Neural progenitor cell (in vitro differentiated cells): ENCODE measurements at regions not wholly inside any gene's neighbourhood (a gene's known extent, or its start where the extent isn't known, plus 50 kb on each side); places are given as distances from the start of the nearest gene placed in this dataset.

Source experiments
- DNase-seq: peaks from one replicate; pipeline ENCODE4 v3.0.0-alpha.2; 2016; ENCODE audit warnings: low spot score
- H2AFZ ChIP-seq: fragments of 200-600 bp; sonication (generic); replicated peaks from 2 replicates; pipeline ENCODE4 v1.6.1; 2016; ENCODE audit warnings: antibody characterized with exemption
- H3F3A ChIP-seq: fragments of 200-600 bp; sonication (generic); 2 replicates; pipeline ENCODE4 v1.6.1; 2016; ENCODE audit warnings: antibody characterized with exemption, low read depth
- H3K27ac ChIP-seq: fragments of 200-600 bp; sonication (generic); 2 replicates; pipeline ENCODE4 v1.5.1; 2016; ENCODE audit warnings: mild to moderate bottlenecking
- H3K27me3 ChIP-seq: fragments of 200-600 bp; sonication (generic); 2 replicates; pipeline ENCODE4 v1.6.1; 2016; ENCODE audit warnings: mild to moderate bottlenecking, moderate library complexity
- H3K36me3 ChIP-seq: fragments of 200-600 bp; sonication (generic); 2 replicates; pipeline ENCODE4 v1.5.1; 2016
- H3K4me1 ChIP-seq: fragments of 200-600 bp; sonication (generic); 2 replicates; pipeline ENCODE4 v1.6.1; 2016; ENCODE audit warnings: mixed run types
- H3K4me2 ChIP-seq: fragments of 200-600 bp; sonication (generic); 2 replicates; pipeline ENCODE4 v1.6.1; 2016
- H3K4me3 ChIP-seq: fragments of 200-600 bp; sonication (generic); 2 replicates; pipeline ENCODE4 v1.5.1; 2016
- H3K79me2 ChIP-seq: fragments of 200-600 bp; sonication (generic); 2 replicates; pipeline ENCODE4 v1.6.1; 2016; ENCODE audit warnings: low read depth
- H3K9ac ChIP-seq: fragments of 200-600 bp; sonication (generic); 2 replicates; pipeline ENCODE4 v1.6.1; 2016
- H3K9me3 ChIP-seq: fragments of 200-600 bp; sonication (generic); 2 replicates; pipeline ENCODE4 v1.5.1; 2016; ENCODE audit warnings: low read depth
- H4K20me1 ChIP-seq: fragments of 200-600 bp; sonication (generic); 2 replicates; pipeline ENCODE4 v1.6.1; 2016; ENCODE audit warnings: low read depth
- H3K27ac Mint-ChIP-seq: 3 replicates; pipeline ENCODE4 v1.8.0; 2021; ENCODE audit warnings: mixed read lengths
- H3K27me3 Mint-ChIP-seq: 2 replicates; pipeline ENCODE4 v1.8.0; 2022; ENCODE audit warnings: low read depth, mild to moderate bottlenecking, inconsistent platforms, moderate library complexity, mixed read lengths; ENCODE audit not compliant: insufficient read depth
- H3K36me3 Mint-ChIP-seq: 3 replicates; pipeline ENCODE4 v1.8.0; 2021; ENCODE audit warnings: mixed read lengths
- H3K4me1 Mint-ChIP-seq: 3 replicates; pipeline ENCODE4 v1.8.0; 2021; ENCODE audit warnings: mixed read lengths
- H3K4me3 Mint-ChIP-seq: 3 replicates; pipeline ENCODE4 v1.8.0; 2021; ENCODE audit warnings: mild to moderate bottlenecking, moderate library complexity, mixed read lengths
- H3K9me3 Mint-ChIP-seq: 3 replicates; pipeline ENCODE4 v1.8.0; 2020; ENCODE audit warnings: mixed read lengths
- EZH2 ChIP-seq: fragments of 200-600 bp; sonication (generic); IDR thresholded peaks from 2 replicates; pipeline ENCODE4 v1.6.1; 2017; ENCODE audit warnings: antibody characterized with exemption, mild to moderate bottlenecking, moderate library complexity
- EZH2phosphoT487 ChIP-seq: fragments of 200-600 bp; sonication (generic); IDR thresholded peaks from 2 replicates; pipeline ENCODE4 v1.6.1; 2017; ENCODE audit warnings: antibody characterized with exemption
- TF ChIP-seq, protein P1 (sequence below): fragments of 200-600 bp; sonication (generic); IDR thresholded peaks from 2 replicates; pipeline ENCODE4 v1.5.1; 2017; ENCODE audit warnings: antibody characterized with exemption, mild to moderate bottlenecking

DNA sequence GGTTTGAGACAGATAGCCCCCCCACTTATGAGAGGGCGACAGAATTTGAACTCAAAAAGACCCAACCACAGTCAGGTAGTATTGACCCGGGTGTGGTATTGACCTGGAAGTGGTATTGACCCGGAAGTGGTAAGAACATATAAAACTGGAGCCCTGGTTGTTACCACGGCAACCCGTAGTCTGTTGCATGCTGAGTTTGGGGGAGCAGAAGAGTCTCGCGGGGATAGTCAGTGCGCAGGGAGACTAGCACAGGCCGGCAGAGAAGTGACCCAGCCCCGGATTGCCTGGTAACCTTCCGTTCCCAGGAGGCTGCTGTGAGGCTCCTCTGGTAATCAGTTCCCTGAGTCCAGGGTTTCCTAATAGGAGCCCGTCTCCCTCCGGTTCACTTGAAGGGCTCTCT lies 96.2 kb downstream of the SNX5 start:
- Mint-ChIP-seq H3K4me3 (no peak overlapping the region), H3K27ac (no peak overlapping the region), H3K9me3 (no peaks in the 10 kb centered on the region), H3K27me3 (peaks cover 3% of the 10 kb centered on the region), H3K4me1 (peaks cover 41% of the 10 kb centered on the region), H3K36me3 (no peaks in the 10 kb centered on the region)
- Histone ChIP-seq H3F3A (peaks cover 5% of the 10 kb centered on the region), H3K4me3 (no peak overlapping the region), H3K27me3 (no peaks in the 10 kb centered on the region), H3K27ac (no peak overlapping the region), H2AFZ (no peak overlapping the region), H3K9me3 (no peaks in the 10 kb centered on the region), H3K79me2 (no peaks in the 10 kb centered on the region), H4K20me1 (no peaks in the 10 kb centered on the region), H3K4me1 (peaks cover 12% of the 10 kb centered on the region), H3K4me2 (no peak overlapping the region), H3K36me3 (no peaks in the 10 kb centered on the region), H3K9ac (no peak overlapping the region)
- DNase-seq: no peak
- TF ChIP-seq EZH2: no peak
- TF ChIP-seq, protein P1, sequence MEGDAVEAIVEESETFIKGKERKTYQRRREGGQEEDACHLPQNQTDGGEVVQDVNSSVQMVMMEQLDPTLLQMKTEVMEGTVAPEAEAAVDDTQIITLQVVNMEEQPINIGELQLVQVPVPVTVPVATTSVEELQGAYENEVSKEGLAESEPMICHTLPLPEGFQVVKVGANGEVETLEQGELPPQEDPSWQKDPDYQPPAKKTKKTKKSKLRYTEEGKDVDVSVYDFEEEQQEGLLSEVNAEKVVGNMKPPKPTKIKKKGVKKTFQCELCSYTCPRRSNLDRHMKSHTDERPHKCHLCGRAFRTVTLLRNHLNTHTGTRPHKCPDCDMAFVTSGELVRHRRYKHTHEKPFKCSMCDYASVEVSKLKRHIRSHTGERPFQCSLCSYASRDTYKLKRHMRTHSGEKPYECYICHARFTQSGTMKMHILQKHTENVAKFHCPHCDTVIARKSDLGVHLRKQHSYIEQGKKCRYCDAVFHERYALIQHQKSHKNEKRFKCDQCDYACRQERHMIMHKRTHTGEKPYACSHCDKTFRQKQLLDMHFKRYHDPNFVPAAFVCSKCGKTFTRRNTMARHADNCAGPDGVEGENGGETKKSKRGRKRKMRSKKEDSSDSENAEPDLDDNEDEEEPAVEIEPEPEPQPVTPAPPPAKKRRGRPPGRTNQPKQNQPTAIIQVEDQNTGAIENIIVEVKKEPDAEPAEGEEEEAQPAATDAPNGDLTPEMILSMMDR: no peak
- no peak for TF ChIP-seq EZH2phosphoT487

DNA sequence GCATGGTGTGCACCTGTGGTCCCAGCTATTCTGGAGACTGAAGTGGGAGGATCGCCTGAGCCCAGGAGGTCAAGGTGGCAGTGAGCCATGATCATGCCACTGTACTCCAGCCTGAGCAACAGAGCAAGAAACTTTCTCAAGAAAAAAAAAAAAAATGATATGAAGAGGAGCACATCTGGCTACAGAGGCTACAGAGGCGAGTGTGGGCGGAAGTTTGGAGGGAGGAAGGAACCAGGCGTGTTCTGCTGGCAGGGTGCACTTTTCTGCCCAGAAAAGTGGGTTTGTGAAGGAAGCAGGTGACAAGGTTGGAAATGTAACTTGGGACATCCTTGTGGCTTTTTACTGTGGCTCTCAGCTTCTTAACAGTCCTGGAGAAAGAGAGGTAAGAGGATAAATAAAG lies 96.7 kb downstream of the SNX5 start:
- H3K4me3 ChIP-seq: no peak overlapping the region
- peaks cover 12% of the 10 kb centered on the region for H3K4me1 ChIP-seq
- no peak overlapping the region for H3K27ac ChIP-seq
- H3F3A ChIP-seq: peaks cover 5% of the 10 kb centered on the region
- H3K9me3 ChIP-seq: no peaks in the 10 kb centered on the region
- Mint-ChIP-seq H3K27me3 (peaks cover 3% of the 10 kb centered on the region), H3K4me3 (no peak overlapping the region), H3K4me1 (peaks cover 44% of the 10 kb centered on the region), H3K36me3 (no peaks in the 10 kb centered on the region), H3K9me3 (no peaks in the 10 kb centered on the region), H3K27ac (no peak overlapping the region)
- H3K9ac ChIP-seq: no peak overlapping the region
- H4K20me1 ChIP-seq: no peaks in the 10 kb centered on the region
- no peak for TF ChIP-seq EZH2
- TF ChIP-seq, protein P1: no peak
- TF ChIP-seq EZH2phosphoT487: no peak
- no peak overlapping the region for H3K4me2 ChIP-seq
- no peaks in the 10 kb centered on the region for H3K36me3 ChIP-seq
- no peak overlapping the region for H2AFZ ChIP-seq
- DNase-seq: no peak
- no peaks in the 10 kb centered on the region for H3K79me2 ChIP-seq
- no peaks in the 10 kb centered on the region for H3K27me3 ChIP-seq

DNA sequence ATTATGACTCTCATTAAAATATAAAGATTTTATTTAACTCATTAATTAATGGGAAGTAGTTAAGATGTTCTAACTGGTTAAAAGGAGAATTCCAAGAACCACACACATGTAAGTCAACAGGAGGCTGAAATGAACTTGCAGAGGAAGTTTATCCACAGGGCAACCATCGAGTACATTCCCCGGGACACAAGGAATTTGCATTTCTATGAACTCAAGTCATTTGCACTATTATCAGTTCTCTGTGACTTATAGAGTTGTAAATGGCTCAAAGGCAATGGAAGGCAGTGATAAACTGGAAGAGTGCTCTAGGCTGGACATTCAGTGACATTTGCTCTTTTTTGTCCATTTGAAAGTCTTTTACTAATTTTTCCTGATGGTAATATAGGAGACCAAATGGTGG lies 97.4 kb downstream of the SNX5 start:
- peaks cover 41% of the 10 kb centered on the region for H3K4me1 Mint-ChIP-seq
- Histone ChIP-seq H3F3A (peaks cover 5% of the 10 kb centered on the region), H3K79me2 (no peaks in the 10 kb centered on the region), H2AFZ (no peak overlapping the region), H3K9me3 (no peaks in the 10 kb centered on the region), H3K27me3 (no peaks in the 10 kb centered on the region), H3K4me1 (peaks cover 12% of the 10 kb centered on the region), H4K20me1 (no peaks in the 10 kb centered on the region), H3K36me3 (no peaks in the 10 kb centered on the region), H3K4me2 (no peak overlapping the region), H3K27ac (no peak overlapping the region), H3K4me3 (no peak overlapping the region), H3K9ac (no peak overlapping the region)
- H3K36me3 Mint-ChIP-seq: no peaks in the 10 kb centered on the region
- no peak overlapping the region for H3K4me3 Mint-ChIP-seq
- TF ChIP-seq, protein P1: no peak
- no peak for TF ChIP-seq EZH2
- no peak for TF ChIP-seq EZH2phosphoT487
- H3K27me3 Mint-ChIP-seq: peaks cover 3% of the 10 kb centered on the region
- DNase-seq: no peak
- H3K9me3 Mint-ChIP-seq: no peaks in the 10 kb centered on the region
- H3K27ac Mint-ChIP-seq: no peak overlapping the region
